PC-9 (cell line): ENCODE measurements at regions not wholly inside any gene's neighbourhood (a gene's known extent, or its start where the extent isn't known, plus 50 kb on each side); places are given as distances from the start of the nearest gene placed in this dataset.

Source experiments
- CTCF ChIP-seq: fragments of 200-600 bp; sonication (generic); conservative IDR thresholded peaks from 2 replicates; pipeline ENCODE4 v1.6.1; 2017; ENCODE audit warnings: mixed run types, antibody characterized with exemption, mild to moderate bottlenecking, moderate library complexity
- EZH2 ChIP-seq: fragments of 200-600 bp; sonication (generic); IDR thresholded peaks from 2 replicates; pipeline ENCODE4 v1.8.0; 2017; ENCODE audit warnings: antibody characterized with exemption, low read depth

- no peak for TF ChIP-seq EZH2
- no peak for TF ChIP-seq CTCF
Measured at GRCh38 chr3:165713479-165713878, 123.7 kb downstream of the BCHE start.
